WTC11 (cell line): ENCODE measurements at regions not wholly inside any gene's neighbourhood (a gene's known extent, or its start where the extent isn't known, plus 50 kb on each side); places are given as distances from the start of the nearest gene placed in this dataset.

Experiments used
- ATAC-seq: fragments of 200-7000 bp; cut with Tn5 transposase; 2 replicates; pipeline ENCODE4 v1.10.0; 2021; ENCODE audit warnings: mild to moderate bottlenecking, moderate library complexity
- CTCF ChIA-PET: fragments of 300-600 bp; sonication (Branson Sonifier 250); formaldehyde crosslinking; loops from one replicate; lab custom pipeline; 2021; ENCODE audit warnings: antibody characterized with exemption; lab: Charles Lee
- POLR2A ChIA-PET: fragments of 350-600 bp; sonication (Branson Sonifier 250); formaldehyde crosslinking; loops from one replicate; lab custom pipeline; 2021; ENCODE audit warnings: antibody characterized with exemption; lab: Charles Lee
- DNase-seq: peaks from one replicate; pipeline ENCODE4 v3.0.0; 2021; ENCODE audit warnings: low spot score
- H3K27ac Mint-ChIP-seq: 2 replicates; pipeline ENCODE4 v1.8.0; 2021; ENCODE audit warnings: mixed read lengths
- H3K27me3 Mint-ChIP-seq: 2 replicates; pipeline ENCODE4 v1.8.0; 2021; ENCODE audit warnings: low read depth, mild to moderate bottlenecking, moderate library complexity, mixed read lengths
- H3K36me3 Mint-ChIP-seq: 2 replicates; pipeline ENCODE4 v1.8.0; 2021; ENCODE audit warnings: mixed read lengths
- H3K4me1 Mint-ChIP-seq: 2 replicates; pipeline ENCODE4 v1.8.0; 2022; ENCODE audit warnings: mixed read lengths
- H3K4me3 Mint-ChIP-seq: 2 replicates; pipeline ENCODE4 v1.8.0; 2021; ENCODE audit warnings: mild to moderate bottlenecking, moderate library complexity, mixed read lengths
- H3K9me3 Mint-ChIP-seq: 2 replicates; pipeline ENCODE4 v1.8.0; 2021; ENCODE audit warnings: mixed read lengths
- ATF6 ChIP-seq: sonication (generic); formaldehyde crosslinking; IDR thresholded peaks from 2 replicates; pipeline ENCODE4 v1.8.1; 2023; ENCODE audit warnings: mild to moderate bottlenecking, missing genetic modification reagents
- KAT7 ChIP-seq: sonication (generic); formaldehyde crosslinking; IDR thresholded peaks from 2 replicates; pipeline ENCODE4 v1.8.1; 2023; ENCODE audit warnings: missing genetic modification reagents, mild to moderate bottlenecking, borderline replicate concordance
- MYBL2 ChIP-seq: sonication (generic); formaldehyde crosslinking; IDR thresholded peaks from 2 replicates; pipeline ENCODE4 v1.8.1; 2023; ENCODE audit warnings: mild to moderate bottlenecking, moderate library complexity, missing genetic modification reagents
- NFYB ChIP-seq: sonication (generic); formaldehyde crosslinking; conservative IDR thresholded peaks from 2 replicates; pipeline ENCODE4 v1.8.0; 2022; ENCODE audit warnings: low read depth, missing genetic modification reagents
- OVOL2 ChIP-seq: fragments of 250-450 bp; sonication (Bioruptor Pico); IDR thresholded peaks from 2 replicates; pipeline ENCODE4 v1.9.0; 2021; ENCODE audit warnings: mild to moderate bottlenecking, borderline replicate concordance
- RORB ChIP-seq: fragments of 250-450 bp; sonication (Bioruptor Pico); IDR thresholded peaks from 2 replicates; pipeline ENCODE4 v1.9.0; 2021; ENCODE audit warnings: mild to moderate bottlenecking
- SMAD3 ChIP-seq: sonication (generic); formaldehyde crosslinking; IDR thresholded peaks from 2 replicates; pipeline ENCODE4 v1.8.0; 2022; ENCODE audit warnings: missing genetic modification reagents, mild to moderate bottlenecking, borderline replicate concordance
- SOX15 ChIP-seq: fragments of 250-450 bp; sonication (Bioruptor Pico); IDR thresholded peaks from 2 replicates; pipeline ENCODE4 v1.9.0; 2021; ENCODE audit warnings: mild to moderate bottlenecking
- TEAD1 ChIP-seq: sonication (generic); formaldehyde crosslinking; IDR thresholded peaks from 2 replicates; pipeline ENCODE4 v1.8.0; 2022; ENCODE audit warnings: mild to moderate bottlenecking, missing genetic modification reagents
- ZBTB21 ChIP-seq: sonication (generic); formaldehyde crosslinking; IDR thresholded peaks from 2 replicates; pipeline ENCODE4 v1.8.1; 2023; ENCODE audit warnings: mild to moderate bottlenecking, missing genetic modification reagents, borderline replicate concordance
- ZMAT4 ChIP-seq: fragments of 250-450 bp; sonication (Bioruptor Pico); IDR thresholded peaks from 2 replicates; pipeline ENCODE4 v1.9.0; 2021; ENCODE audit warnings: mild to moderate bottlenecking
- ZNF121 ChIP-seq: sonication (generic); formaldehyde crosslinking; IDR thresholded peaks from 2 replicates; pipeline ENCODE4 v1.8.0; 2023; ENCODE audit warnings: missing genetic modification reagents
- ZNF138 ChIP-seq: sonication (generic); formaldehyde crosslinking; conservative IDR thresholded peaks from 2 replicates; pipeline ENCODE4 v1.8.1; 2022; ENCODE audit warnings: mild to moderate bottlenecking, moderate library complexity, missing genetic modification reagents
- ZNF263 ChIP-seq: sonication (generic); formaldehyde crosslinking; IDR thresholded peaks from 2 replicates; pipeline ENCODE4 v1.8.1; 2022; ENCODE audit warnings: low read depth, mild to moderate bottlenecking, moderate library complexity, missing genetic modification reagents
- ZNF281 ChIP-seq: sonication (generic); formaldehyde crosslinking; IDR thresholded peaks from 2 replicates; pipeline ENCODE4 v1.8.0; 2023; ENCODE audit warnings: mild to moderate bottlenecking, missing genetic modification reagents
- ZNF671 ChIP-seq: fragments of 250-450 bp; sonication (Bioruptor Pico); IDR thresholded peaks from 2 replicates; pipeline ENCODE4 v1.8.0; 2021; ENCODE audit warnings: mild to moderate bottlenecking
- TF ChIP-seq, protein P1 (sequence below): sonication (generic); formaldehyde crosslinking; IDR thresholded peaks from 2 replicates; pipeline ENCODE4 v1.8.0; 2022; ENCODE audit warnings: mild to moderate bottlenecking, missing genetic modification reagents
- TF ChIP-seq, protein P2 (sequence below): fragments of 250-450 bp; sonication (Bioruptor Pico); IDR thresholded peaks from 2 replicates; pipeline ENCODE4 v2.1.2; 2022; ENCODE audit warnings: mild to moderate bottlenecking, moderate library complexity
- TF ChIP-seq, protein P3 (sequence below): sonication (generic); formaldehyde crosslinking; IDR thresholded peaks from 2 replicates; pipeline ENCODE4 v1.8.1; 2022; ENCODE audit warnings: low read depth, missing genetic modification reagents, borderline replicate concordance
- TF ChIP-seq, protein P4 (sequence below): sonication (generic); formaldehyde crosslinking; IDR thresholded peaks from 2 replicates; pipeline ENCODE4 v1.8.1; 2022; ENCODE audit warnings: mild to moderate bottlenecking, missing genetic modification reagents, moderate library complexity, borderline replicate concordance

DNA sequence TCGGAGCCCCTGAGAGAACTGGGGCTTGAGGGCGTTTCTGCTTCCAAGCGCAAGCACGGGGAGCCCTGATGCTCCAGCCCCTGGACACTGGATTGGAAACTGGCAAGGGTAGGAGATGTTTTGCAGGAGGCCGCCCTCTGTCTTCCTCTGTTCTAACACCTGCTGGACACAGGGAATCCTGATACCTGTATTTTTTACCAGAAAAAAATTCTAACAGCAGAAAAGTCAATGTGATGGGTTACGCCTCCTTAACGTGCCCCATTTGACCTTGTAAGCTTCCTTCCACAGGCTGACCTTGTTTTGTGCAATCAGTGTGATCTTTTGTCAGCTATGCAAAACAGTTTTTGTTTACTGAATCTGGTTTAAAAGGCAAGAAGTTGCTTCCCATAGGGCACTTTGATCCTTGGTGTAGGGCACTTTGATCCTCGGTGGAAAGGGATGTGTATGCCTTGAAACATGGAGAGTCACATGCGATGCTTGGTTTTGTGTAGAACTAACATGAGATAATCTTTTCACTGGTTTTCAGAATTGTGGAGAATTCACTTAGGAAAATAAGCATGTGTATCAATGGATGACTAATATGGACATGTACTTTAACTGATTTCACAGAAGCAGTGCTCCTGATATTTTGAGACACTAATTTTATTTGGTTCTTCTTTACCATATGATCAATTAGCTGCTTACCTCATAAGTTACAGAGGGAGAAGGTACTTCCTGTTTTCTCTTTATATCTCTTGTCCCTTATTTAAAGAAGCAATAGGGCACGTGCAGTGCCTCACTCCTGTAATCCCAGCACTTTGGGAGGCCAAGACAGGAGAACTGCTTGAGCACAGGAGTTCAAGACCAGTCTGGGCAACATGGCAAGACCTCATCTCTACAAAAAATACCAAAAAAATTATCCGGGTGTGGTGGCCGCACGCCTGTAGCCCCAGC lies 59.9 kb upstream of the MAP3K4 start:
- peak overlapping the region; percentile 77 for H3K4me3 Mint-ChIP-seq
- H3K4me1 Mint-ChIP-seq: peaks cover 15% of the 10 kb centered on the region
- ChIA-PET CTCF (interaction anchor here (0.6 to 3.8 kb wide), 45 partner anchors 7 to 1053 kb away, joined by 3 to 38 read pairs (median 4); partner anchors contain the start of gene MAP3K4), POLR2A (no interaction called here)
- DNase-seq (no peak), ATAC-seq (no peak; the same call in 1 of the 2 replicates)
- H3K27ac Mint-ChIP-seq: no peak overlapping the region
- H3K27me3 Mint-ChIP-seq: peaks cover 11% of the 10 kb centered on the region
- TF ChIP-seq MYBL2 (CRISPR knock-in tag) (no peak), ZNF263 (CRISPR knock-in tag) (no peak), ZNF671 (CRISPR knock-in tag) (no peak), SOX15 (CRISPR knock-in tag) (no peak), RORB (CRISPR knock-in tag) (no peak), KAT7 (CRISPR knock-in tag) (no peak), TEAD1 (no peak), ZBTB21 (CRISPR knock-in tag) (no peak), ZNF121 (no peak), ZNF281 (CRISPR knock-in tag) (no peak), ZNF138 (CRISPR knock-in tag) (no peak), ATF6 (CRISPR knock-in tag) (no peak), ZMAT4 (no peak), OVOL2 (CRISPR knock-in tag) (no peak), NFYB (CRISPR knock-in tag) (no peak), SMAD3 (no peak)
- TF ChIP-seq, protein P1, sequence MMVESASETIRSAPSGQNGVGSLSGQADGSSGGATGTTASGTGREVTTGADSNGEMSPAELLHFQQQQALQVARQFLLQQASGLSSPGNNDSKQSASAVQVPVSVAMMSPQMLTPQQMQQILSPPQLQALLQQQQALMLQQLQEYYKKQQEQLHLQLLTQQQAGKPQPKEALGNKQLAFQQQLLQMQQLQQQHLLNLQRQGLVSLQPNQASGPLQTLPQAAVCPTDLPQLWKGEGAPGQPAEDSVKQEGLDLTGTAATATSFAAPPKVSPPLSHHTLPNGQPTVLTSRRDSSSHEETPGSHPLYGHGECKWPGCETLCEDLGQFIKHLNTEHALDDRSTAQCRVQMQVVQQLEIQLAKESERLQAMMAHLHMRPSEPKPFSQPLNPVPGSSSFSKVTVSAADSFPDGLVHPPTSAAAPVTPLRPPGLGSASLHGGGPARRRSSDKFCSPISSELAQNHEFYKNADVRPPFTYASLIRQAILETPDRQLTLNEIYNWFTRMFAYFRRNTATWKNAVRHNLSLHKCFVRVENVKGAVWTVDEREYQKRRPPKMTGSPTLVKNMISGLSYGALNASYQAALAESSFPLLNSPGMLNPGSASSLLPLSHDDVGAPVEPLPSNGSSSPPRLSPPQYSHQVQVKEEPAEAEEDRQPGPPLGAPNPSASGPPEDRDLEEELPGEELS: no peak
- TF ChIP-seq, protein P2, sequence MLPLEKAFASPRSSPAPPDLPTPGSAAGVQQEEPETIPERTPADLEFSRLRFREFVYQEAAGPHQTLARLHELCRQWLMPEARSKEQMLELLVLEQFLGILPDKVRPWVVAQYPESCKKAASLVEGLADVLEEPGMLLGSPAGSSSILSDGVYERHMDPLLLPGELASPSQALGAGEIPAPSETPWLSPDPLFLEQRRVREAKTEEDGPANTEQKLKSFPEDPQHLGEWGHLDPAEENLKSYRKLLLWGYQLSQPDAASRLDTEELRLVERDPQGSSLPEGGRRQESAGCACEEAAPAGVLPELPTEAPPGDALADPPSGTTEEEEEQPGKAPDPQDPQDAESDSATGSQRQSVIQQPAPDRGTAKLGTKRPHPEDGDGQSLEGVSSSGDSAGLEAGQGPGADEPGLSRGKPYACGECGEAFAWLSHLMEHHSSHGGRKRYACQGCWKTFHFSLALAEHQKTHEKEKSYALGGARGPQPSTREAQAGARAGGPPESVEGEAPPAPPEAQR (CRISPR knock-in tag): no peak
- TF ChIP-seq, protein P3, sequence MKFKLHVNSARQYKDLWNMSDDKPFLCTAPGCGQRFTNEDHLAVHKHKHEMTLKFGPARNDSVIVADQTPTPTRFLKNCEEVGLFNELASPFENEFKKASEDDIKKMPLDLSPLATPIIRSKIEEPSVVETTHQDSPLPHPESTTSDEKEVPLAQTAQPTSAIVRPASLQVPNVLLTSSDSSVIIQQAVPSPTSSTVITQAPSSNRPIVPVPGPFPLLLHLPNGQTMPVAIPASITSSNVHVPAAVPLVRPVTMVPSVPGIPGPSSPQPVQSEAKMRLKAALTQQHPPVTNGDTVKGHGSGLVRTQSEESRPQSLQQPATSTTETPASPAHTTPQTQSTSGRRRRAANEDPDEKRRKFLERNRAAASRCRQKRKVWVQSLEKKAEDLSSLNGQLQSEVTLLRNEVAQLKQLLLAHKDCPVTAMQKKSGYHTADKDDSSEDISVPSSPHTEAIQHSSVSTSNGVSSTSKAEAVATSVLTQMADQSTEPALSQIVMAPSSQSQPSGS (CRISPR knock-in tag): no peak
- TF ChIP-seq, protein P4, sequence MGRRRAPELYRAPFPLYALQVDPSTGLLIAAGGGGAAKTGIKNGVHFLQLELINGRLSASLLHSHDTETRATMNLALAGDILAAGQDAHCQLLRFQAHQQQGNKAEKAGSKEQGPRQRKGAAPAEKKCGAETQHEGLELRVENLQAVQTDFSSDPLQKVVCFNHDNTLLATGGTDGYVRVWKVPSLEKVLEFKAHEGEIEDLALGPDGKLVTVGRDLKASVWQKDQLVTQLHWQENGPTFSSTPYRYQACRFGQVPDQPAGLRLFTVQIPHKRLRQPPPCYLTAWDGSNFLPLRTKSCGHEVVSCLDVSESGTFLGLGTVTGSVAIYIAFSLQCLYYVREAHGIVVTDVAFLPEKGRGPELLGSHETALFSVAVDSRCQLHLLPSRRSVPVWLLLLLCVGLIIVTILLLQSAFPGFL (CRISPR knock-in tag): no peak
- H3K36me3 Mint-ChIP-seq: no peaks in the 10 kb centered on the region
- peaks cover 6% of the 10 kb centered on the region; the same call in 1 of the 2 replicates for H3K9me3 Mint-ChIP-seq
